ENCODE measurements at regions not wholly inside any gene's neighbourhood (a gene's known extent, or its start where the extent isn't known, plus 50 kb on each side); places are given as distances from the start of the nearest gene placed in this dataset.

DNA sequence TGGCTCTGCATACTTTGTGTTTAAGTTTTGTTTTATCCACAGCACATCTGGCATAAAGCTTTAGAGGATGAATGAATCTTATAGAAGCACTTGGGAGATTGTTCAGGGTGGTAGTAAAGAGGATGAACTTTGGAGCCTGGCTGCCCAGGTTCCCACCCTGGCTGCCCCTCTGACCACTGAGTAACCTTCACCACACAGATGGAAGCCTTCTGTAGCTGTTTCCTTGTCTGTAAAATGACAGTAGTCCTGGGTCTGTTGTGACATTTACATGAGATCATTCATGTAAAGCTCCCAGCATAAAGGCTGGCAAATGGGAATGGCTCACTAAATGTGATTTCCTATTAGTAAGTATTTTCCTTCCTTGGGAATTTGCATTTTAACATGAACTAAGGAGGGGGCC, 85.7 kb upstream of the FAM169A start:
- no peak overlapping the region for H2AFZ ChIP-seq (ENCODE audit: insufficient read depth, low read depth, low read length, poor library complexity, severe bottlenecking)
- H3K36me3 ChIP-seq (replicated peaks in 1 of 2; ENCODE audit: control extremely low read depth in 1 of 2, control insufficient read depth in 1 of 2, extremely low read depth in 1 of 2, insufficient read depth in 2 of 2, low read length in 1 of 2) = no peaks in the 10 kb centered on the region
- ATAC-seq (ENCODE audit: low read depth) = no peak
- POLR2A ChIA-PET = no interaction called here
- no peak for DNase-seq
- H3K27me3 ChIP-seq (replicated peaks in 1 of 4; ENCODE audit: control extremely low read depth in 1 of 4, control insufficient read depth in 3 of 4, insufficient read depth in 4 of 4, low read length in 3 of 4) = peaks cover 0 to 2% (median 0%) of the 10 kb centered on the region in 4 experiments
- H3K4me1 Mint-ChIP-seq = no peaks in the 10 kb centered on the region
- CTCF ChIA-PET = no interaction called here
- H3K79me2 ChIP-seq (ENCODE audit: control insufficient read depth, insufficient read depth, low read length) = no peaks in the 10 kb centered on the region
- H3K9me3 ChIP-seq (ENCODE audit: control extremely low read depth in 1 of 3, control insufficient read depth in 2 of 3, insufficient read depth in 1 of 3, low read length in 2 of 3) = no peaks in the 10 kb centered on the region
- no peaks in the 10 kb centered on the region for H3K9me3 Mint-ChIP-seq (ENCODE audit: insufficient read depth)
- H3K4me2 ChIP-seq (replicated peaks; ENCODE audit: low read depth, low read length, poor library complexity, severe bottlenecking) = no peak overlapping the region
- H3K4me3 ChIP-seq (ENCODE audit: control extremely low read depth in 1 of 5, extremely low read depth in 1 of 5, insufficient read depth in 1 of 5, low read depth in 2 of 5, low read length in 4 of 5) = no peak overlapping the region
- H3K27ac ChIP-seq (ENCODE audit: low read length in 2 of 2) = no peak overlapping the region
- no peak overlapping the region for H3K9ac ChIP-seq (ENCODE audit: low read length)
- H3K27ac Mint-ChIP-seq = no peak overlapping the region
- H4K20me1 ChIP-seq (ENCODE audit: control insufficient read depth, insufficient read depth, low read length, poor library complexity, severe bottlenecking) = no peaks in the 10 kb centered on the region
- intact Hi-C loops (cut with micrococcal nuclease) = no loop called here
- no peak for TF ChIP-seq EZH2 (IDR thresholded peaks at IDR 0.05; ENCODE audit: borderline replicate concordance, insufficient read depth, low read depth, low read length, poor library complexity, severe bottlenecking)
- TF ChIP-seq, protein P1, sequence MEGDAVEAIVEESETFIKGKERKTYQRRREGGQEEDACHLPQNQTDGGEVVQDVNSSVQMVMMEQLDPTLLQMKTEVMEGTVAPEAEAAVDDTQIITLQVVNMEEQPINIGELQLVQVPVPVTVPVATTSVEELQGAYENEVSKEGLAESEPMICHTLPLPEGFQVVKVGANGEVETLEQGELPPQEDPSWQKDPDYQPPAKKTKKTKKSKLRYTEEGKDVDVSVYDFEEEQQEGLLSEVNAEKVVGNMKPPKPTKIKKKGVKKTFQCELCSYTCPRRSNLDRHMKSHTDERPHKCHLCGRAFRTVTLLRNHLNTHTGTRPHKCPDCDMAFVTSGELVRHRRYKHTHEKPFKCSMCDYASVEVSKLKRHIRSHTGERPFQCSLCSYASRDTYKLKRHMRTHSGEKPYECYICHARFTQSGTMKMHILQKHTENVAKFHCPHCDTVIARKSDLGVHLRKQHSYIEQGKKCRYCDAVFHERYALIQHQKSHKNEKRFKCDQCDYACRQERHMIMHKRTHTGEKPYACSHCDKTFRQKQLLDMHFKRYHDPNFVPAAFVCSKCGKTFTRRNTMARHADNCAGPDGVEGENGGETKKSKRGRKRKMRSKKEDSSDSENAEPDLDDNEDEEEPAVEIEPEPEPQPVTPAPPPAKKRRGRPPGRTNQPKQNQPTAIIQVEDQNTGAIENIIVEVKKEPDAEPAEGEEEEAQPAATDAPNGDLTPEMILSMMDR (IDR thresholded peaks at IDR 0.05) = no peak
- H3K27me3 Mint-ChIP-seq = peaks cover 25% of the 10 kb centered on the region
- no peaks in the 10 kb centered on the region for H3K4me1 ChIP-seq (ENCODE audit: control insufficient read depth in 2 of 2, insufficient read depth in 2 of 2, low read length in 2 of 2)
- no peak overlapping the region for H3K4me3 Mint-ChIP-seq

DNA sequence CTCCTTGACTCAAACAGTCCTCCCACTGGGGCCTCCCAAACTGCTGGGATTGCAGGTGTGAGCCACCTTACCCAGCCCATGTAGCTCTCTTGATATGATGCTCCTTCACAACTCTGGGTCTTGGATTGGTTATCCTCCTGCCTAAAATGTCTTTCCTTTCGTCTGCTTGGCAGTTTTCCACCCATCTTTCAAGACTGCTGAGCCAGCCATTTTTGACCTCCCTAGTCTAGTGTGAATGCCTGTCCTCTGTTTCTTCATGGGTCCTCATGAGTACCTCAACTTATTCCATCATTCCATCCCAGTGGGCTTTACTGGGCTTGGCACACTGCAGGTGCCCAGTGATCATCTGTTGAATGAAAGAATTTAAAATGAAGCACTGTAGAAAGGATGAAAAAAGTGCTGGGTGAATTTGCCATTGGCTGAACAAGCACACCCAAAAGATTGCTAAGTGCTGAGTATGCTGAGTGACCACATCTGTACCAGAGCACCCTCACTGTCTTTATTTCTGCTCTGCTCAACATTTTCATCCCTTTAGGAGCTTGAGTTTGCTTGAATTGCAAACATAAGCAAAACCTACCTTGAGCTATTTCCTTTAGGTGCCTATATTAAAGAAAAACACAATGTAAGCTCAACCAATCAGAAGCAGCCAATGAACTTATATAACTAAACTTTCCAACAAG, 84.8 kb upstream of the FAM169A start:
- Mint-ChIP-seq H3K9me3 (ENCODE audit: insufficient read depth) (no peaks in the 10 kb centered on the region), H3K27me3 (peaks cover 25% of the 10 kb centered on the region), H3K27ac (no peak overlapping the region), H3K4me3 (no peak overlapping the region), H3K4me1 (no peaks in the 10 kb centered on the region)
- H3K4me2 ChIP-seq (replicated peaks; ENCODE audit: low read depth, low read length, poor library complexity, severe bottlenecking) = no peak overlapping the region
- POLR2A ChIA-PET = no interaction called here
- TF ChIP-seq, protein P1 (IDR thresholded peaks at IDR 0.05) = no peak
- TF ChIP-seq EZH2 (IDR thresholded peaks at IDR 0.05; ENCODE audit: borderline replicate concordance, insufficient read depth, low read depth, low read length, poor library complexity, severe bottlenecking) = no peak
- no peaks in the 10 kb centered on the region for H3K79me2 ChIP-seq (ENCODE audit: control insufficient read depth, insufficient read depth, low read length)
- CTCF ChIA-PET = no interaction called here
- no peak overlapping the region for H3K27ac ChIP-seq (ENCODE audit: low read length in 2 of 2)
- H3K4me1 ChIP-seq (ENCODE audit: control insufficient read depth in 2 of 2, insufficient read depth in 2 of 2, low read length in 2 of 2) = no peaks in the 10 kb centered on the region
- no peaks in the 10 kb centered on the region for H4K20me1 ChIP-seq (ENCODE audit: control insufficient read depth, insufficient read depth, low read length, poor library complexity, severe bottlenecking)
- H3K27me3 ChIP-seq (replicated peaks in 1 of 4; ENCODE audit: control extremely low read depth in 1 of 4, control insufficient read depth in 3 of 4, insufficient read depth in 4 of 4, low read length in 3 of 4) = peaks cover 0 to 2% (median 0%) of the 10 kb centered on the region in 4 experiments
- no peaks in the 10 kb centered on the region for H3K36me3 ChIP-seq (replicated peaks in 1 of 2; ENCODE audit: control extremely low read depth in 1 of 2, control insufficient read depth in 1 of 2, extremely low read depth in 1 of 2, insufficient read depth in 2 of 2, low read length in 1 of 2)
- no peak overlapping the region for H2AFZ ChIP-seq (ENCODE audit: insufficient read depth, low read depth, low read length, poor library complexity, severe bottlenecking)
- intact Hi-C loops (cut with micrococcal nuclease) = no loop called here
- ATAC-seq (ENCODE audit: low read depth) = no peak
- H3K4me3 ChIP-seq (ENCODE audit: control extremely low read depth in 1 of 5, extremely low read depth in 1 of 5, insufficient read depth in 1 of 5, low read depth in 2 of 5, low read length in 4 of 5) = no peak overlapping the region
- no peaks in the 10 kb centered on the region for H3K9me3 ChIP-seq (ENCODE audit: control extremely low read depth in 1 of 3, control insufficient read depth in 2 of 3, insufficient read depth in 1 of 3, low read length in 2 of 3)
- DNase-seq = no peak
- H3K9ac ChIP-seq (ENCODE audit: low read length) = no peak overlapping the region
- 83% methylated on average over 1 of the region's 1 CpG for WGBS (ENCODE audit: insufficient coverage)
